K562 (cell line): ENCODE measurements at regions not wholly inside any gene's neighbourhood (a gene's known extent, or its start where the extent isn't known, plus 50 kb on each side); places are given as distances from the start of the nearest gene placed in this dataset.

Source experiments
- BCOR ChIP-seq: fragments of 450-650 bp; IDR thresholded peaks from 2 replicates; pipeline ENCODE4 v1.6.1; 2016
- CXXC5 ChIP-seq: fragments of 250-450 bp; sonication (Bioruptor Pico); IDR thresholded peaks from 2 replicates; pipeline ENCODE4 v1.8.0; 2022; ENCODE audit warnings: inconsistent platforms, mild to moderate bottlenecking, moderate library complexity
- DIDO1 ChIP-seq: fragments of 450-650 bp; IDR thresholded peaks from 2 replicates; pipeline ENCODE4 v1.6.1; 2016; ENCODE audit warnings: low read depth, missing biosample characterization, missing genetic modification characterization
- GATAD2A ChIP-seq: fragments of 450-650 bp; IDR thresholded peaks from 2 replicates; pipeline ENCODE4 v1.6.1; 2017
- ILF3 ChIP-seq: fragments of 450-650 bp; IDR thresholded peaks from 2 replicates; pipeline ENCODE4 v1.6.1; 2018; ENCODE audit warnings: antibody characterized with exemption, mild to moderate bottlenecking, moderate library complexity, borderline replicate concordance
- KAT7 ChIP-seq: sonication (generic); formaldehyde crosslinking; IDR thresholded peaks from 2 replicates; pipeline ENCODE4 v1.8.0; 2022; ENCODE audit warnings: missing genetic modification reagents, mild to moderate bottlenecking, borderline replicate concordance
- KDM1A ChIP-seq, 2 experiments: fragments of 450-650 bp; IDR thresholded peaks; 2 replicates each; pipeline ENCODE4 v1.6.1; 2016; ENCODE audit warnings: mild to moderate bottlenecking in 2 of 2
- LEF1 ChIP-seq: fragments of 450-650 bp; IDR thresholded peaks from 2 replicates; pipeline ENCODE4 v1.6.1; 2016; ENCODE audit warnings: mild to moderate bottlenecking
- NEUROD1 ChIP-seq: fragments of 150-350 bp; IDR thresholded peaks from 2 replicates; pipeline ENCODE4 v1.6.1; 2014; ENCODE audit warnings: borderline replicate concordance, low read length, low read depth; ENCODE audit not compliant: partially characterized antibody
- NFE2L1 ChIP-seq: fragments of 450-650 bp; IDR thresholded peaks from 2 replicates; pipeline ENCODE4 v1.6.1; 2016; ENCODE audit warnings: missing genetic modification characterization, low read depth, mild to moderate bottlenecking, missing compliant biosample characterization, moderate library complexity, borderline replicate concordance
- OTX1 ChIP-seq: fragments of 450-650 bp; formaldehyde crosslinking; IDR thresholded peaks from 2 replicates; pipeline ENCODE4 v1.4.0; 2022; ENCODE audit warnings: mild to moderate bottlenecking
- SIN3A ChIP-seq, 2 experiments: fragments of 150-350 bp in 1 of 2; IDR thresholded peaks; 2 replicates each; pipeline ENCODE4 v1.6.1; 2011 to 2016; ENCODE audit warnings: borderline replicate concordance in 2 of 2, low read depth in 2 of 2, low read length in 2 of 2, mild to moderate bottlenecking in 2 of 2, moderate library complexity in 2 of 2; ENCODE audit not compliant: control insufficient read depth in 1 of 2
- SP2 ChIP-seq: IDR thresholded peaks from 2 replicates; pipeline ENCODE4 v1.6.1; 2011; ENCODE audit warnings: mild to moderate bottlenecking, low read depth, low read length, moderate library complexity; ENCODE audit not compliant: poor library complexity, severe bottlenecking; ENCODE audit errors: extremely low read depth
- SRSF7 ChIP-seq: fragments of 200-400 bp; formaldehyde crosslinking; optimal IDR thresholded peaks from 2 replicates; pipeline ENCODE3; 2017; ENCODE audit warnings: mild to moderate bottlenecking, low read depth, low read length
- STAT5B ChIP-seq: fragments of 250-450 bp; sonication (Bioruptor Pico); IDR thresholded peaks from 2 replicates; pipeline ENCODE4 v1.8.0; 2021; ENCODE audit warnings: mild to moderate bottlenecking, inconsistent platforms
- ZBTB5 ChIP-seq: fragments of 450-650 bp; IDR thresholded peaks from 2 replicates; pipeline ENCODE4 v1.6.1; 2017; ENCODE audit warnings: antibody characterized with exemption
- ZFP36 ChIP-seq: fragments of 150-350 bp; IDR thresholded peaks from 2 replicates; pipeline ENCODE4 v1.6.1; 2018; ENCODE audit warnings: low read length, low read depth; ENCODE audit not compliant: partially characterized antibody
- ZNF263 ChIP-seq: sonication (generic); formaldehyde crosslinking; IDR thresholded peaks from 2 replicates; pipeline ENCODE4 v1.8.0; 2022; ENCODE audit warnings: mild to moderate bottlenecking, missing genetic modification reagents, borderline replicate concordance
- ZNF583 ChIP-seq: fragments of 250-450 bp; sonication (Bioruptor Pico); IDR thresholded peaks from 2 replicates; pipeline ENCODE4 v1.4.0; 2020
- ZNF707 ChIP-seq: fragments of 250-450 bp; sonication (Bioruptor Pico); conservative IDR thresholded peaks from 2 replicates; pipeline ENCODE4 v1.8.0; 2022; ENCODE audit warnings: inconsistent platforms, mild to moderate bottlenecking, moderate library complexity
- ZZZ3 ChIP-seq: fragments of 450-650 bp; IDR thresholded peaks from 2 replicates; pipeline ENCODE4 v1.6.1; 2016; ENCODE audit warnings: antibody characterized with exemption, mild to moderate bottlenecking, moderate library complexity
- TF ChIP-seq, protein P1 (sequence below): fragments of 250-450 bp; sonication (Bioruptor Pico); IDR thresholded peaks from 2 replicates; pipeline ENCODE4 v1.8.0; 2022; ENCODE audit warnings: inconsistent platforms, mild to moderate bottlenecking, moderate library complexity, borderline replicate concordance
- TF ChIP-seq, protein P2 (sequence below): fragments of 450-650 bp; IDR thresholded peaks from one replicate; pipeline ENCODE4 v1.6.1; 2018; ENCODE audit warnings: mild to moderate bottlenecking, moderate library complexity; ENCODE audit not compliant: partially characterized antibody

- TF ChIP-seq ZBTB5 (no peak), NEUROD1 (no peak), SP2 (no peak), SRSF7 (no peak), DIDO1 (tag) (no peak), ILF3 (no peak), GATAD2A (0 out of 2 replicates have a peak, but pooled peaks have one; percentile 16), ZNF707 (CRISPR knock-in tag) (no peak), LEF1 (no peak), OTX1 (CRISPR knock-in tag) (no peak), KAT7 (0 out of 2 replicates have a peak, but pooled peaks have one; percentile 67), ZFP36 (no peak), ZNF583 (CRISPR knock-in tag) (no peak), ZNF263 (CRISPR knock-in tag) (no peak; the same call in 1 of the 2 replicates), CXXC5 (CRISPR knock-in tag) (peak; percentile 20; the same call in 1 of the 2 replicates), NFE2L1 (tag) (no peak), ZZZ3 (no peak), BCOR (peak; percentile 42; the same call in 1 of the 2 replicates), KDM1A (IDR thresholded peaks at IDR 0.05) (no peak), SIN3A (IDR thresholded peaks at IDR 0.05; ENCODE audit: borderline replicate concordance in 2 of 2, control insufficient read depth in 1 of 2, low read depth in 2 of 2, low read length in 2 of 2) (0 out of 4 replicates have a peak, but pooled peaks of 1 of the 2 experiments have one; percentile 44), STAT5B (CRISPR knock-in tag) (no peak)
- TF ChIP-seq, protein P1, sequence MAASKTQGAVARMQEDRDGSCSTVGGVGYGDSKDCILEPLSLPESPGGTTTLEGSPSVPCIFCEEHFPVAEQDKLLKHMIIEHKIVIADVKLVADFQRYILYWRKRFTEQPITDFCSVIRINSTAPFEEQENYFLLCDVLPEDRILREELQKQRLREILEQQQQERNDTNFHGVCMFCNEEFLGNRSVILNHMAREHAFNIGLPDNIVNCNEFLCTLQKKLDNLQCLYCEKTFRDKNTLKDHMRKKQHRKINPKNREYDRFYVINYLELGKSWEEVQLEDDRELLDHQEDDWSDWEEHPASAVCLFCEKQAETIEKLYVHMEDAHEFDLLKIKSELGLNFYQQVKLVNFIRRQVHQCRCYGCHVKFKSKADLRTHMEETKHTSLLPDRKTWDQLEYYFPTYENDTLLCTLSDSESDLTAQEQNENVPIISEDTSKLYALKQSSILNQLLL (CRISPR knock-in tag) = no peak
- TF ChIP-seq, protein P2, sequence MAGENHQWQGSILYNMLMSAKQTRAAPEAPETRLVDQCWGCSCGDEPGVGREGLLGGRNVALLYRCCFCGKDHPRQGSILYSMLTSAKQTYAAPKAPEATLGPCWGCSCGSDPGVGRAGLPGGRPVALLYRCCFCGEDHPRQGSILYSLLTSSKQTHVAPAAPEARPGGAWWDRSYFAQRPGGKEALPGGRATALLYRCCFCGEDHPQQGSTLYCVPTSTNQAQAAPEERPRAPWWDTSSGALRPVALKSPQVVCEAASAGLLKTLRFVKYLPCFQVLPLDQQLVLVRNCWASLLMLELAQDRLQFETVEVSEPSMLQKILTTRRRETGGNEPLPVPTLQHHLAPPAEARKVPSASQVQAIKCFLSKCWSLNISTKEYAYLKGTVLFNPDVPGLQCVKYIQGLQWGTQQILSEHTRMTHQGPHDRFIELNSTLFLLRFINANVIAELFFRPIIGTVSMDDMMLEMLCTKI = no peak
These were observed 194.9 kb upstream of the ZNF184 start (continued) for GRCh38 chr6:27667657-27668441.
